IPS-18a (cell line): ENCODE measurements at regions not wholly inside any gene's neighbourhood (a gene's known extent, or its start where the extent isn't known, plus 50 kb on each side); places are given as distances from the start of the nearest gene placed in this dataset.

Experiments
- H3K27ac ChIP-seq: one replicate; pipeline ENCODE4 v1.5.1; 2013; ENCODE audit warnings: low read length
- H3K27me3 ChIP-seq: one replicate; pipeline ENCODE4 v1.6.1; 2013; ENCODE audit warnings: mild to moderate bottlenecking, low read length; ENCODE audit not compliant: control insufficient read depth, insufficient read depth
- H3K36me3 ChIP-seq: one replicate; pipeline ENCODE4 v1.6.1; 2013; ENCODE audit warnings: low read depth, low read length; ENCODE audit not compliant: control insufficient read depth
- H3K4me1 ChIP-seq: one replicate; pipeline ENCODE4 v1.6.1; 2013; ENCODE audit warnings: low read depth, low read length; ENCODE audit not compliant: control insufficient read depth
- H3K4me3 ChIP-seq: one replicate; pipeline ENCODE4 v1.5.1; 2013; ENCODE audit warnings: low read length
- H3K9ac ChIP-seq: one replicate; pipeline ENCODE4 v1.6.1; 2013; ENCODE audit warnings: mild to moderate bottlenecking, low read length, moderate library complexity
- H3K9me3 ChIP-seq: one replicate; pipeline ENCODE4 v1.6.1; 2013; ENCODE audit warnings: low read depth, low read length; ENCODE audit not compliant: control insufficient read depth

- H3K9me3 ChIP-seq, result peaks cover 8% of the 10 kb centered on the region
- no peaks in the 10 kb centered on the region for H3K36me3 ChIP-seq
- no peak overlapping the region for H3K9ac ChIP-seq
- no peaks in the 10 kb centered on the region for H3K27me3 ChIP-seq
- no peaks in the 10 kb centered on the region for H3K4me1 ChIP-seq
- H3K4me3 ChIP-seq, result no peak overlapping the region
- no peak overlapping the region for H3K27ac ChIP-seq
These were observed 730.7 kb upstream of the ALCAM start for GRCh38 chr3:104635872-104636580.

- Histone ChIP-seq H3K4me3 (no peak overlapping the region), H3K9ac (no peak overlapping the region), H3K9me3 (no peaks in the 10 kb centered on the region), H3K36me3 (no peaks in the 10 kb centered on the region), H3K27ac (no peak overlapping the region), H3K4me1 (no peaks in the 10 kb centered on the region), H3K27me3 (no peaks in the 10 kb centered on the region)
These were observed 723.9 kb upstream of the ALCAM start for GRCh38 chr3:104642827-104643226.

GRCh38 chr3:104646196-104646595, 720.5 kb upstream of the ALCAM start:
- no peaks in the 10 kb centered on the region for H3K36me3 ChIP-seq
- H3K9ac ChIP-seq, result no peak overlapping the region
- H3K9me3 ChIP-seq, result no peaks in the 10 kb centered on the region
- H3K27me3 ChIP-seq, result no peaks in the 10 kb centered on the region
- no peak overlapping the region for H3K27ac ChIP-seq
- no peaks in the 10 kb centered on the region for H3K4me1 ChIP-seq
- no peak overlapping the region for H3K4me3 ChIP-seq

GRCh38 chr3:104648823-104649222, 717.9 kb upstream of the ALCAM start:
- H3K36me3 ChIP-seq, result no peaks in the 10 kb centered on the region
- H3K9me3 ChIP-seq, result no peaks in the 10 kb centered on the region
- no peaks in the 10 kb centered on the region for H3K4me1 ChIP-seq
- H3K27me3 ChIP-seq, result no peaks in the 10 kb centered on the region
- H3K9ac ChIP-seq, result no peak overlapping the region
- H3K4me3 ChIP-seq, result no peak overlapping the region
- H3K27ac ChIP-seq, result no peak overlapping the region

- Histone ChIP-seq H3K27ac (no peak overlapping the region), H3K9me3 (no peaks in the 10 kb centered on the region), H3K4me1 (no peaks in the 10 kb centered on the region), H3K4me3 (no peak overlapping the region), H3K9ac (no peak overlapping the region), H3K27me3 (no peaks in the 10 kb centered on the region), H3K36me3 (no peaks in the 10 kb centered on the region)
These were observed 697.6 kb upstream of the ALCAM start for GRCh38 chr3:104669083-104669482.

GRCh38 chr3:104672331-104672730, 694.4 kb upstream of the ALCAM start:
- no peaks in the 10 kb centered on the region for H3K27me3 ChIP-seq
- peaks cover 6% of the 10 kb centered on the region for H3K9me3 ChIP-seq
- H3K9ac ChIP-seq, result no peak overlapping the region
- no peak overlapping the region for H3K27ac ChIP-seq
- no peaks in the 10 kb centered on the region for H3K36me3 ChIP-seq
- no peak overlapping the region for H3K4me3 ChIP-seq
- no peaks in the 10 kb centered on the region for H3K4me1 ChIP-seq

- no peak overlapping the region for H3K27ac ChIP-seq
- no peaks in the 10 kb centered on the region for H3K27me3 ChIP-seq
- peaks cover 6% of the 10 kb centered on the region for H3K9me3 ChIP-seq
- H3K4me1 ChIP-seq, result no peaks in the 10 kb centered on the region
- no peaks in the 10 kb centered on the region for H3K36me3 ChIP-seq
- no peak overlapping the region for H3K9ac ChIP-seq
- no peak overlapping the region for H3K4me3 ChIP-seq
These were observed 692.7 kb upstream of the ALCAM start for GRCh38 chr3:104673981-104674380.

GRCh38 chr3:104676241-104676640, 690.5 kb upstream of the ALCAM start:
- no peaks in the 10 kb centered on the region for H3K27me3 ChIP-seq
- H3K27ac ChIP-seq, result no peak overlapping the region
- no peak overlapping the region for H3K9ac ChIP-seq
- H3K9me3 ChIP-seq, result peaks cover 6% of the 10 kb centered on the region
- no peak overlapping the region for H3K4me3 ChIP-seq
- no peaks in the 10 kb centered on the region for H3K4me1 ChIP-seq
- H3K36me3 ChIP-seq, result no peaks in the 10 kb centered on the region

GRCh38 chr3:104677932-104678331, 688.8 kb upstream of the ALCAM start:
- H3K9ac ChIP-seq, result no peak overlapping the region
- H3K27ac ChIP-seq, result no peak overlapping the region

GRCh38 chr3:104685492-104685891, 681.2 kb upstream of the ALCAM start:
- Histone ChIP-seq H3K4me1 (no peaks in the 10 kb centered on the region), H3K9ac (no peak overlapping the region), H3K9me3 (no peaks in the 10 kb centered on the region), H3K36me3 (no peaks in the 10 kb centered on the region), H3K4me3 (no peak overlapping the region), H3K27ac (no peak overlapping the region), H3K27me3 (no peaks in the 10 kb centered on the region)

More at GRCh38 chr3:104677932-104678331, 688.8 kb upstream of the ALCAM start:
- no peaks in the 10 kb centered on the region for H3K4me1 ChIP-seq
- peaks cover 6% of the 10 kb centered on the region for H3K9me3 ChIP-seq
- no peak overlapping the region for H3K4me3 ChIP-seq
- no peaks in the 10 kb centered on the region for H3K27me3 ChIP-seq
- no peaks in the 10 kb centered on the region for H3K36me3 ChIP-seq

GRCh38 chr3:104687362-104687761, 679.3 kb upstream of the ALCAM start:
- H3K9me3 ChIP-seq, result no peaks in the 10 kb centered on the region
- H3K4me1 ChIP-seq, result no peaks in the 10 kb centered on the region
- no peak overlapping the region for H3K4me3 ChIP-seq
- H3K27me3 ChIP-seq, result no peaks in the 10 kb centered on the region
- no peak overlapping the region for H3K9ac ChIP-seq
- no peaks in the 10 kb centered on the region for H3K36me3 ChIP-seq
- H3K27ac ChIP-seq, result no peak overlapping the region

- Histone ChIP-seq H3K4me3 (no peak overlapping the region), H3K4me1 (peaks cover 4% of the 10 kb centered on the region), H3K27ac (no peak overlapping the region), H3K36me3 (no peaks in the 10 kb centered on the region), H3K9me3 (no peaks in the 10 kb centered on the region), H3K27me3 (no peaks in the 10 kb centered on the region), H3K9ac (no peak overlapping the region)
These were observed 670.2 kb upstream of the ALCAM start for GRCh38 chr3:104696470-104696869.
